AG04449 (cell line): ENCODE measurements at regions not wholly inside any gene's neighbourhood (a gene's known extent, or its start where the extent isn't known, plus 50 kb on each side); places are given as distances from the start of the nearest gene placed in this dataset.

Experiments
- CTCF ChIA-PET: fragments of 350-600 bp; formaldehyde crosslinking; extraction: SDS; loops from one replicate; lab custom pipeline; 2021; ENCODE audit warnings: antibody characterized with exemption; lab: Yijun Ruan, JAX
- POLR2A ChIA-PET: fragments of 400-600, 350-600 bp; formaldehyde crosslinking; extraction: SDS; loops from one replicate; lab custom pipeline; 2020; ENCODE audit warnings: antibody characterized with exemption, inconsistent platforms; lab: Yijun Ruan, JAX
- DNase-seq: peaks from one replicate; pipeline ENCODE4 v3.0.0-alpha.2; 2010; ENCODE audit warnings: low read depth, low spot score
- H3K4me3 ChIP-seq: 2 replicates; pipeline ENCODE4 v1.5.1; 2011; ENCODE audit warnings: low read depth, mild to moderate bottlenecking, control low read depth, low read length
- CTCF ChIP-seq: IDR thresholded peaks from one replicate; pipeline ENCODE4 v1.5.1; 2011; ENCODE audit warnings: mild to moderate bottlenecking, moderate library complexity, low read length, control low read depth, inconsistent platforms; ENCODE audit not compliant: insufficient read depth; ENCODE audit errors: missing control alignments

- CTCF ChIA-PET: no interaction called here
- no peak overlapping the region for H3K4me3 ChIP-seq
- no peak for DNase-seq
- POLR2A ChIA-PET: no interaction called here
- peak; percentile 10 for TF ChIP-seq CTCF
Observed at GRCh38 chr7:156473476-156474240, 166.9 kb upstream of the RNF32 start.

GRCh38 chr7:156472267-156472666 lies 168.3 kb upstream of the RNF32 start:
- no peak overlapping the region for H3K4me3 ChIP-seq
- no peak for DNase-seq
- ChIA-PET CTCF (no interaction called here), POLR2A (no interaction called here)
- TF ChIP-seq CTCF: no peak

- ChIA-PET POLR2A (no interaction called here), CTCF (no interaction called here)
- no peak for DNase-seq
- TF ChIP-seq CTCF: no peak
- H3K4me3 ChIP-seq: no peak overlapping the region
Observed at GRCh38 chr7:156470399-156471320, 169.9 kb upstream of the RNF32 start.

GRCh38 chr7:156466955-156467625 lies 173.5 kb upstream of the RNF32 start:
- no peak overlapping the region for H3K4me3 ChIP-seq
- CTCF ChIA-PET: no interaction called here
- no peak for DNase-seq
- no peak for TF ChIP-seq CTCF
- POLR2A ChIA-PET: no interaction called here

- H3K4me3 ChIP-seq: no peak overlapping the region
- ChIA-PET POLR2A (no interaction called here), CTCF (no interaction called here)
- DNase-seq: no peak
- no peak for TF ChIP-seq CTCF
Observed at GRCh38 chr7:156466272-156466671, 174.3 kb upstream of the RNF32 start.
